ENCODE measurements at regions not wholly inside any gene's neighbourhood (a gene's known extent, or its start where the extent isn't known, plus 50 kb on each side); places are given as distances from the start of the nearest gene placed in this dataset.

- TF ChIP-seq CTCF (IDR thresholded peaks at IDR 0.05) (no peak), POLR2AphosphoS5 (IDR thresholded peaks at IDR 0.05; ENCODE audit: low read depth, low read length) (no peak), SIN3A (IDR thresholded peaks at IDR 0.05; ENCODE audit: borderline replicate concordance, insufficient read depth, low read depth, low read length) (no peak)
- TF ChIP-seq, protein P1, sequence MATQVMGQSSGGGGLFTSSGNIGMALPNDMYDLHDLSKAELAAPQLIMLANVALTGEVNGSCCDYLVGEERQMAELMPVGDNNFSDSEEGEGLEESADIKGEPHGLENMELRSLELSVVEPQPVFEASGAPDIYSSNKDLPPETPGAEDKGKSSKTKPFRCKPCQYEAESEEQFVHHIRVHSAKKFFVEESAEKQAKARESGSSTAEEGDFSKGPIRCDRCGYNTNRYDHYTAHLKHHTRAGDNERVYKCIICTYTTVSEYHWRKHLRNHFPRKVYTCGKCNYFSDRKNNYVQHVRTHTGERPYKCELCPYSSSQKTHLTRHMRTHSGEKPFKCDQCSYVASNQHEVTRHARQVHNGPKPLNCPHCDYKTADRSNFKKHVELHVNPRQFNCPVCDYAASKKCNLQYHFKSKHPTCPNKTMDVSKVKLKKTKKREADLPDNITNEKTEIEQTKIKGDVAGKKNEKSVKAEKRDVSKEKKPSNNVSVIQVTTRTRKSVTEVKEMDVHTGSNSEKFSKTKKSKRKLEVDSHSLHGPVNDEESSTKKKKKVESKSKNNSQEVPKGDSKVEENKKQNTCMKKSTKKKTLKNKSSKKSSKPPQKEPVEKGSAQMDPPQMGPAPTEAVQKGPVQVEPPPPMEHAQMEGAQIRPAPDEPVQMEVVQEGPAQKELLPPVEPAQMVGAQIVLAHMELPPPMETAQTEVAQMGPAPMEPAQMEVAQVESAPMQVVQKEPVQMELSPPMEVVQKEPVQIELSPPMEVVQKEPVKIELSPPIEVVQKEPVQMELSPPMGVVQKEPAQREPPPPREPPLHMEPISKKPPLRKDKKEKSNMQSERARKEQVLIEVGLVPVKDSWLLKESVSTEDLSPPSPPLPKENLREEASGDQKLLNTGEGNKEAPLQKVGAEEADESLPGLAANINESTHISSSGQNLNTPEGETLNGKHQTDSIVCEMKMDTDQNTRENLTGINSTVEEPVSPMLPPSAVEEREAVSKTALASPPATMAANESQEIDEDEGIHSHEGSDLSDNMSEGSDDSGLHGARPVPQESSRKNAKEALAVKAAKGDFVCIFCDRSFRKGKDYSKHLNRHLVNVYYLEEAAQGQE (IDR thresholded peaks at IDR 0.05; ENCODE audit: insufficient read depth in 1 of 2, low read depth in 2 of 2, low read length in 1 of 2), result no peak
Measured at GRCh38 chr2:226077841-226078240, 678.3 kb downstream of the NYAP2 start.

All from Panc1 (cell line).